HL-60 (cell line): ENCODE measurements at regions not wholly inside any gene's neighbourhood (a gene's known extent, or its start where the extent isn't known, plus 50 kb on each side); places are given as distances from the start of the nearest gene placed in this dataset.

Experiments
- GABPA ChIP-seq: IDR thresholded peaks from 2 replicates; pipeline ENCODE4 v1.6.1; 2012; ENCODE audit warnings: low read depth
- POLR2AphosphoS5 ChIP-seq: IDR thresholded peaks from 2 replicates; pipeline ENCODE4 v1.6.1; 2012; ENCODE audit warnings: low read depth
- SPI1 ChIP-seq: IDR thresholded peaks from 2 replicates; pipeline ENCODE4 v1.6.1; 2012; ENCODE audit warnings: low read depth, mild to moderate bottlenecking, borderline replicate concordance
- TF ChIP-seq, protein P1 (sequence below): IDR thresholded peaks from one replicate; pipeline ENCODE4 v1.5.1; 2011; ENCODE audit warnings: low read length, control low read depth, inconsistent platforms; ENCODE audit not compliant: insufficient read depth
- TF ChIP-seq, protein P2 (sequence below): IDR thresholded peaks from 2 replicates; pipeline ENCODE4 v1.6.1; 2012; ENCODE audit warnings: low read depth; ENCODE audit not compliant: insufficient replicate concordance

DNA sequence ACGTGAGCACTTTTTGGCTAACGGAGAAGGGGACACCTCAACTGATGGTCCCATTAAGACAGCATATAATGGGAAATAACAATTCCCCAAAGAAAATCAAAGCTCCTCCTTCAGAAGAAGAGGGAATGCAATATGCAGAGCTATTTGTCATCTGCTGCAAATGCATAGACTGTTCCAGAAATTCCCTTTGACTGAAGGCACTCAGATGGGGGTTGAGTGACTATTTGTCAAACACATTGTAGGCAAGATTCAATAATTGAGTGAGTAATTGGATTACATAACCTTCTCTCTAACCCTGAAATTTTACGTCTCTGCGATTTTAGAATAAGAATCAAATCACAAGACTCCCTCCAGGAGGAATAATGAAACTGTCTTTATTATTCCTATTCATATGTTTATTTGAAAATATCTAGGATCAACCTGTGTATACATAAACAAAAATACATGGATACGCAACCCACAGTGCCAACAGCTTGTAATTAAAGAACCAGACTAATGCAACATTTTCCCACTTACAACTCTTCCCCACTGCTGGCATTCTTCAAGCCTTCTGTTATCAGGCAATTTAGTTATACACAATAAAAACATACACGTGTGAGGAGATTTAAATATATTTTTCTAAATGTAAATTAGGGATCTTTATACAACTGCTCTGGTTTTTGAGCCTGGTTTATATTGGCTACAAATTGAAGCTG, 256.6 kb downstream of the GBA3 start:
- no peak for TF ChIP-seq GABPA
- TF ChIP-seq, protein P1, sequence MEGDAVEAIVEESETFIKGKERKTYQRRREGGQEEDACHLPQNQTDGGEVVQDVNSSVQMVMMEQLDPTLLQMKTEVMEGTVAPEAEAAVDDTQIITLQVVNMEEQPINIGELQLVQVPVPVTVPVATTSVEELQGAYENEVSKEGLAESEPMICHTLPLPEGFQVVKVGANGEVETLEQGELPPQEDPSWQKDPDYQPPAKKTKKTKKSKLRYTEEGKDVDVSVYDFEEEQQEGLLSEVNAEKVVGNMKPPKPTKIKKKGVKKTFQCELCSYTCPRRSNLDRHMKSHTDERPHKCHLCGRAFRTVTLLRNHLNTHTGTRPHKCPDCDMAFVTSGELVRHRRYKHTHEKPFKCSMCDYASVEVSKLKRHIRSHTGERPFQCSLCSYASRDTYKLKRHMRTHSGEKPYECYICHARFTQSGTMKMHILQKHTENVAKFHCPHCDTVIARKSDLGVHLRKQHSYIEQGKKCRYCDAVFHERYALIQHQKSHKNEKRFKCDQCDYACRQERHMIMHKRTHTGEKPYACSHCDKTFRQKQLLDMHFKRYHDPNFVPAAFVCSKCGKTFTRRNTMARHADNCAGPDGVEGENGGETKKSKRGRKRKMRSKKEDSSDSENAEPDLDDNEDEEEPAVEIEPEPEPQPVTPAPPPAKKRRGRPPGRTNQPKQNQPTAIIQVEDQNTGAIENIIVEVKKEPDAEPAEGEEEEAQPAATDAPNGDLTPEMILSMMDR, result no peak
- TF ChIP-seq SPI1, result no peak
- no peak for TF ChIP-seq POLR2AphosphoS5
- TF ChIP-seq, protein P2, sequence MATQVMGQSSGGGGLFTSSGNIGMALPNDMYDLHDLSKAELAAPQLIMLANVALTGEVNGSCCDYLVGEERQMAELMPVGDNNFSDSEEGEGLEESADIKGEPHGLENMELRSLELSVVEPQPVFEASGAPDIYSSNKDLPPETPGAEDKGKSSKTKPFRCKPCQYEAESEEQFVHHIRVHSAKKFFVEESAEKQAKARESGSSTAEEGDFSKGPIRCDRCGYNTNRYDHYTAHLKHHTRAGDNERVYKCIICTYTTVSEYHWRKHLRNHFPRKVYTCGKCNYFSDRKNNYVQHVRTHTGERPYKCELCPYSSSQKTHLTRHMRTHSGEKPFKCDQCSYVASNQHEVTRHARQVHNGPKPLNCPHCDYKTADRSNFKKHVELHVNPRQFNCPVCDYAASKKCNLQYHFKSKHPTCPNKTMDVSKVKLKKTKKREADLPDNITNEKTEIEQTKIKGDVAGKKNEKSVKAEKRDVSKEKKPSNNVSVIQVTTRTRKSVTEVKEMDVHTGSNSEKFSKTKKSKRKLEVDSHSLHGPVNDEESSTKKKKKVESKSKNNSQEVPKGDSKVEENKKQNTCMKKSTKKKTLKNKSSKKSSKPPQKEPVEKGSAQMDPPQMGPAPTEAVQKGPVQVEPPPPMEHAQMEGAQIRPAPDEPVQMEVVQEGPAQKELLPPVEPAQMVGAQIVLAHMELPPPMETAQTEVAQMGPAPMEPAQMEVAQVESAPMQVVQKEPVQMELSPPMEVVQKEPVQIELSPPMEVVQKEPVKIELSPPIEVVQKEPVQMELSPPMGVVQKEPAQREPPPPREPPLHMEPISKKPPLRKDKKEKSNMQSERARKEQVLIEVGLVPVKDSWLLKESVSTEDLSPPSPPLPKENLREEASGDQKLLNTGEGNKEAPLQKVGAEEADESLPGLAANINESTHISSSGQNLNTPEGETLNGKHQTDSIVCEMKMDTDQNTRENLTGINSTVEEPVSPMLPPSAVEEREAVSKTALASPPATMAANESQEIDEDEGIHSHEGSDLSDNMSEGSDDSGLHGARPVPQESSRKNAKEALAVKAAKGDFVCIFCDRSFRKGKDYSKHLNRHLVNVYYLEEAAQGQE, result no peak
